ENCODE measurements at regions not wholly inside any gene's neighbourhood (a gene's known extent, or its start where the extent isn't known, plus 50 kb on each side); places are given as distances from the start of the nearest gene placed in this dataset.

GRCh38 chr11:113627297-113627696, 78.8 kb downstream of the TMPRSS5 start:
- Histone ChIP-seq H3K4me3 (ENCODE audit: low read depth in 2 of 2, low read length in 2 of 2) (no peak overlapping the region), H3K9me3 (ENCODE audit: control insufficient read depth, insufficient read depth, low read depth, low read length) (no peaks in the 10 kb centered on the region), H3K27ac (ENCODE audit: low read length) (no peak overlapping the region), H3K36me3 (ENCODE audit: control insufficient read depth, insufficient read depth, low read length) (no peaks in the 10 kb centered on the region), H3K4me1 (ENCODE audit: control insufficient read depth, insufficient read depth, low read length) (no peaks in the 10 kb centered on the region), H3K27me3 (ENCODE audit: control insufficient read depth, insufficient read depth, low read length) (no peaks in the 10 kb centered on the region)
- DNase-seq (ENCODE audit: low read depth, low spot score) (no peak), ATAC-seq (no peak)
- ChIA-PET POLR2A (no interaction called here), CTCF (interaction anchor here (0.6 kb wide), 1 partner anchor 18 kb away, joined by 6 read pairs; no protein-coding TSS in a partner anchor)
- no peak for TF ChIP-seq SIN3A (IDR thresholded peaks at IDR 0.05; ENCODE audit: borderline replicate concordance, insufficient read depth, low read depth, low read length)
- no peak for TF ChIP-seq CTCF (IDR thresholded peaks at IDR 0.05)
- TF ChIP-seq POLR2AphosphoS5 (IDR thresholded peaks at IDR 0.05; ENCODE audit: low read depth, low read length): no peak
- TF ChIP-seq TCF7L2 (IDR thresholded peaks at IDR 0.05; ENCODE audit: low read depth, low read length): no peak
- TF ChIP-seq REST (IDR thresholded peaks at IDR 0.05; ENCODE audit: insufficient read depth in 1 of 2, low read depth in 2 of 2, low read length in 1 of 2): no peak
- in situ Hi-C loops (cut with HindIII; ENCODE audit: low pct_unique_long_range_greater_than_20kb, low sequenced_read_pairs) (no loop called here), intact Hi-C loops (cut with micrococcal nuclease; ENCODE audit: unreplicated experiment) (no loop called here)
- no TSS peak for BruUV-seq (replicated peaks)

- no peaks in the 10 kb centered on the region for H3K9me3 ChIP-seq (ENCODE audit: control insufficient read depth, insufficient read depth, low read depth, low read length)
- H3K4me1 ChIP-seq (ENCODE audit: control insufficient read depth, insufficient read depth, low read length): no peaks in the 10 kb centered on the region
- DNase-seq (ENCODE audit: low read depth, low spot score) (no peak), ATAC-seq (no peak)
- no peaks in the 10 kb centered on the region for H3K27me3 ChIP-seq (ENCODE audit: control insufficient read depth, insufficient read depth, low read length)
- no peak overlapping the region for H3K4me3 ChIP-seq (ENCODE audit: low read depth in 2 of 2, low read length in 2 of 2)
- no TSS peak for BruUV-seq (replicated peaks)
- no peaks in the 10 kb centered on the region for H3K36me3 ChIP-seq (ENCODE audit: control insufficient read depth, insufficient read depth, low read length)
- ChIA-PET CTCF (interaction anchor here (0.6 kb wide), 1 partner anchor 19 kb away, joined by 6 read pairs; no protein-coding TSS in a partner anchor), POLR2A (no interaction called here)
- H3K27ac ChIP-seq (ENCODE audit: low read length): no peak overlapping the region
- in situ Hi-C loops (cut with HindIII; ENCODE audit: low pct_unique_long_range_greater_than_20kb, low sequenced_read_pairs): no loop called here
- TF ChIP-seq CTCF (IDR thresholded peaks at IDR 0.05) (no peak), REST (IDR thresholded peaks at IDR 0.05; ENCODE audit: insufficient read depth in 1 of 2, low read depth in 2 of 2, low read length in 1 of 2) (no peak), SIN3A (IDR thresholded peaks at IDR 0.05; ENCODE audit: borderline replicate concordance, insufficient read depth, low read depth, low read length) (no peak), POLR2AphosphoS5 (IDR thresholded peaks at IDR 0.05; ENCODE audit: low read depth, low read length) (no peak)
- intact Hi-C loops (cut with micrococcal nuclease; ENCODE audit: unreplicated experiment): no loop called here
These were observed 79.4 kb downstream of the TMPRSS5 start for GRCh38 chr11:113626736-113627135.
